ENCODE measurements at regions not wholly inside any gene's neighbourhood (a gene's known extent, or its start where the extent isn't known, plus 50 kb on each side); places are given as distances from the start of the nearest gene placed in this dataset.
"Not testable (repeated sequence)": the region's sequence is repeated elsewhere in the genome, so short reads cannot be mapped to it uniquely, and the experiment has no call there.

DNA sequence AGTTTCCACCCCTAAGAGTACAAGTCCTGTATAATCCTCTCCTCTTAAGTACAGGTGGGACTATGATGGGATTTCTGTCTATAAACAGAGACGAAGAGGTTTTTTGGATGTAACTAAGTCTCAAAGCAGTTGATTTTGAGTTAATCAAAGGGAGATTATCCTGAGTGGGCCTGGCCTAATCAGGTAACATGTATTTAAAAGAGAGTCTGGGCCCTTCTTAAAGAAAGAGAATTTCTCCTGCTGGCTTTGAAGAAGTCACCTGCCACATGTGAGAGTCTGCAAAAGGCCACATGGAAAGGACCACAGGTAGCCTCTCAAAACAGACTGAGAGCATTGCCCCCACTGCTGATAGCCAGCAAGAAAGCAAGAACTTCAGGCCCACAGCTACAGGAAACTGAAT lies 142.3 kb downstream of the IRX5 start:
- DNase-seq (ENCODE audit: low spot score): no peak

DNA sequence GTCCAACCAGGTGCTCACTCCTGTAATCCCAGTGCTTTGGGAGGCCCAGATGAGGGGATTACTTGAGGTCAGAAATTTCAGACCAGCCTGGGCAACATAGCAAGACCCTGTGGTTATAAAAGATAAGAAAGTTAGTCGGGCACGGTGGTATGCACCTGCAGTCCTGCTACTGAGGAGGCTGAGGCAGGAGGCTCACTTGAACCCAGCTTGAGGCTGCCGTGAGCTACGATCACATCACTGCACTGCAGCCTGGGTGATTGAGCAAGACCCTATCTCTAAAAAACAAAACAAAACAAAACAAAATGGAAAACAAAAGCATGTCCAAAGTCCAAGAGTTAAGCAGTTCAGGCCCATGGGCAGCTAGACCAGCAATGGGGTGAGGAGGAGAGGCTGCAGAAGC lies 143.2 kb downstream of the IRX5 start:
- no peak for DNase-seq (ENCODE audit: low spot score)

DNA sequence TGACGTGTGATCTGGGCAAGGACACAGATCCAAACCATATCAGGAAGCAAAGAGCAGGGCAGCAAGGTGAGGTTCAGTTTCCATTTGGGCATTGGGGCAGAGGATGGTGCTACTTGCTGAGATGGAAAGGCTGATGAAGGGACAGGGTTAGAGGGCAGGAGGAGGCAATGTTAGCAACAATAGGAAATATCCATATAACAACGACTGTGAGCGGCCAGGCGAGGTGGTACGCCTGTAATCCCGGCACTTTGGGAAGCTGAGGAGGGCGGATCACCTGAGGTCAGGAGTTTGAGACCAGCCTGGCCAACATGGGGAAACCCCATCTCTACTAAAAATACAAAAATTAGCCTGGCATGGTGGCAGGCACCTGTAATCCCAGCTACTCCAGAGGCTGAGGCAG lies 144.5 kb downstream of the IRX5 start:
- DNase-seq (ENCODE audit: low spot score): not testable (repeated sequence)

- DNase-seq (ENCODE audit: low spot score): no peak
These were observed 145.4 kb downstream of the IRX5 start for GRCh38 chr16:55076053-55076452.

GRCh38 chr16:55077266-55077665 lies 146.6 kb downstream of the IRX5 start:
- no peak for DNase-seq (ENCODE audit: low spot score)

GRCh38 chr16:55078153-55078552 lies 147.5 kb downstream of the IRX5 start:
- DNase-seq (ENCODE audit: low spot score): no peak

GRCh38 chr16:55078699-55079410 lies 148.2 kb downstream of the IRX5 start:
- no peak for DNase-seq (ENCODE audit: low spot score)

DNA sequence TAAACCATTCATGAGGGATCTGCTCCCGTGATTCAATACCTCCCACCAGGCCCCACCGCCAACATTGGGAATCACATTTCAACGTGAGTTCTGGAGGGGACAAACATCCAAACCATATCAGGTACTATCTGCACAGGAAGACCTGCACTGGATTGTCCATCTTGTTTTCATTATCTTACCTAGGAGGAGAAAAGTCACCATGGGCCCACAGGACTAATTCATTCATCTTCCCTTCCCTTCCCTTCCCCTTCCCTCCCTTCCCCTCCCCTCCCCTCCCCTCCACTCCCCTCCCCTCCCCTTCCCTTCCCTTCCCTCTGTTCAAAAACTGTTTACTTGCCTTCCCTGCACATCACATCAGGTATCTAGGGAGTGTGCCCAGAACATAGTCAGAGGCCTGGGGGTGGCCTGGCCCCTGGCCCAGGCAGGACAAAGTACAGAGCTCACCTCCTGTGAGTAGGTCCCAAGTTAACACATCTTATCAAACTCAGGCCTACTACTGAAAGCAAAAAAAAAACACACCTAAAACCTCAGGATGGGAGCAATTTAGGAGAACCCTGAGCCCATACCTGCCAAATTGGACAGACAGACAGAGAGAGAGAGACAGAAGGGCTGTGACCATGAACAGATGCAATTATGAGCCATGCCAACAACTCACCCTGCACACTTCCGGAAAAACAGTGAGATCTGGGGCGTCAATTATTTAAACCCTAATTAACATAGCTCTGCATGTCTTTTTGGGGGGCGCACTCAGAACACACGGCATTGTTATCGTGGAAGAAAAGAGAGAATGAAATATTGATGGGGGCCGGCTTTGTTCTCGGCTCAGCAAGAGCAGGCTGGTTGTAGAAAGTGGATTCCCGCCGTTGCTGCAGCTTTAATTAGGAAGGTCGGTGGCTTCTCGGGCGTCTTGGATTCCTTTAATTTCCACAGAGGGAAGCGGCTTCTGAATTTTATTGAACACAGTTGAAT lies 151.2 kb downstream of the IRX5 start:
- no peak for DNase-seq (ENCODE audit: low spot score)

- no peak for DNase-seq (ENCODE audit: low spot score)
These were observed 151.9 kb downstream of the IRX5 start for GRCh38 chr16:55082591-55082976.

DNA sequence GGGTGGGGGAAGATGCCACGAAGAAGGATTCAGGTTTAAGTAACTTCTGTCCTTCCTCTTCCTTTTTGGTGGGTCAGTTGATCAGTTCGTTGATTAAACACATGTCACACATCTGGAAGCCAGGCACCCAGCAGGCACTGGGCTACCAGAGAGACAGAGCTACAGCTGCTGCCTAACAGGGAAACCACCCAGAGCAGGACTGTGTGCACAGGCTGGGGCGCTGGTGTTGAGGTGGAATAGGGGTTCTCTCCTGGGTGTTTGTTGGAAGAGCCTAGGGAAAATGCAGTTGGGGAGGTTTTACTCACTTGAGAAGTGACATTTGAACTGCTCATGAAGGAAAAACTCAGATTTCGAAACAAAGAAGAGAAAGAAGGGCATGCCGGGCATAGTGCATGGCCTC lies 152.4 kb downstream of the IRX5 start:
- no peak for DNase-seq (ENCODE audit: low spot score)

DNA sequence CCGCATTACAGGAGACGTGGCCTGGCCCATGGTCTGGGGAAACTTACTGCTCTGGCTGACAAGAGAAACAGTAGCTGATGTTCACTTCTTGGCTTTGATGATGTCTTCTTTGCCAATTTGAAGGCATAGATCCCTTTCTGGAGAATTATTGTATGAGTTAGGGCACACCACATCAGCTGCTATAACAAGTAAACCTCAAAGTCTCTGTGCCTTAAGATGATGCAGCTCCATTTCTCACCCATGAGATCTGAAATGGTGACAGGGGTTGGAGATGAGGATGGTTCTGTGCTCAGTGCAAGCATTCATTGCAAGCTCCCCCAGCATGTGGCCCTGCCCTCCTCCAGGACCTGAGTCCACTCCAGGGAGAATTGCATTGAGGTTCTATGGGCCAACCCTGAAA lies 157.4 kb downstream of the IRX5 start:
- DNase-seq (ENCODE audit: low spot score): no peak

DNA sequence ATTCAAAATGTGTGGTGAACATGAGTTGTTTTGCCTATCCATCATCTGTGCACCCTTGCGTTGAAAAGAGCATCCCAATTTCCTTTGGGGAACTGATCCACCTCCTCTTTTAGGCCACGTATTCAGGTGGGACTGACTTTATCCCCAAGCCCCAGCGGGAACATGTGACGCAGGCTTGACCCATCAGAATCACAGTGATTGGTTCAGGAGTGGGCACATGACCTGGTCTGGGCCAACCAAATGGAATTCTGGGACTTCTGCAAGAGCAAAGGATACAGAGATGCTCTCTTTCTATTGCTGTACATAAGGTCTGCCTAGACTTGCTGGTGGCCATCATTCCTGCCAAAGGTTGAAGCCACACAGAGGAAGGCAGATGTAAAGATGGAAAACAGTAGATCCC lies 158.9 kb downstream of the IRX5 start:
- no peak for DNase-seq (ENCODE audit: low spot score)

DNA sequence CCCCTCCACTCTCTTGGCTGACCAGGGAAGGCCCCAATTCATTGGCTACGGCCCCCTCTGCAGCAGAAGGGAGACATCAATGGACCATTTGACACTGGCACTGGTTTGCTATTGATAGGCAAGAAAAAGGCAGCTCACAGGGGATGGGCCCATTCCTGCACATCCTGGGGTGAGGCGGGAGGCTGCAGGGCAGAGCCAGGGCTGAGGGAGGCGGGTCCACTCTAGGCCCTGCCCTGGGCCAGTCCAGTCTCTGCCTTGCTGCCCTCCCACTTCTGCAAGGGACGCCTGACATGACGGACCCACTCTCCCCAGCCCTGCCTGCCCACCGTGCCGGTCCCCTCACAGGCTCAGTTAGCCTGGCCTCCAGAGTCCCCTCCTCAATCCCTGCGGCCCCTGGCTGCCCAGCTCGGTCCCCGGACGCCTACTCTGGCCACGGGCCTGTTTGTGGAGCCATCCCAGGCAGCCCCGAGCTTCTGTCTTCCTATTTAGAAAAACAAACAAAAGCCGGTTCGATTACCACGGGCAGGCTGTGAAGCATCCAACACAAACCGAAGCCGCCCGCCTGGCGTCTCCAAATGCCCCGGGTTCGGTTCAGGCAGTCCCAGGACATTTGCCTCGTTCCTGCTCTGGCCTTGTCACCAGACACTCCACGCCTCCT lies 160.7 kb downstream of the IRX5 start:
- no peak for DNase-seq (ENCODE audit: low spot score)

- DNase-seq (ENCODE audit: low spot score): no peak
These were observed 161.2 kb downstream of the IRX5 start for GRCh38 chr16:55091871-55092230.

- no peak for DNase-seq (ENCODE audit: low spot score)
These were observed 169.4 kb downstream of the IRX5 start for GRCh38 chr16:55100100-55100499.

- no peak for DNase-seq (ENCODE audit: low spot score)
These were observed 170.4 kb downstream of the IRX5 start for GRCh38 chr16:55101026-55101425.

- DNase-seq (ENCODE audit: low spot score): no peak
These were observed 171.4 kb downstream of the IRX5 start for GRCh38 chr16:55102077-55102476.

DNA sequence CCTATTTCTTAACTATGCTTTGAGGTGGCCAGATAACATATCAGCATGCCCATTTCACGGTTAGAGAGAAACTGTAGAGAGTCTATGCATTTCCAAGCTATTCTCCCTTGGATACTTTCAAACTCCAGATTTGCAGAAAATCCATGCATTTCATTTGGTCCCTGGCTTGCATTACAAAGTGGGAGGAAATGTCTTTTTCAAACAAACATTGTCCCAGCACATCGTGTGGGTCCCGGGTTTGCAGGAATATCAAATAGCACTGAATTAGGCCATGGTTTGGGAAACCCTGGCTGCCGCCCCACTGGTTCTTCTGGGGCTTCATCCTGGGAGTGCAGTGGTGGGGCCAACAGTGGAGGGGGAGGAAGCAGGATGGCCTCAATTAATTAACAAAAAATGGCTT lies 171.9 kb downstream of the IRX5 start:
- DNase-seq (ENCODE audit: low spot score): no peak

GRCh38 chr16:55107851-55108250 lies 177.2 kb downstream of the IRX5 start:
- no peak for DNase-seq (ENCODE audit: low spot score)

DNA sequence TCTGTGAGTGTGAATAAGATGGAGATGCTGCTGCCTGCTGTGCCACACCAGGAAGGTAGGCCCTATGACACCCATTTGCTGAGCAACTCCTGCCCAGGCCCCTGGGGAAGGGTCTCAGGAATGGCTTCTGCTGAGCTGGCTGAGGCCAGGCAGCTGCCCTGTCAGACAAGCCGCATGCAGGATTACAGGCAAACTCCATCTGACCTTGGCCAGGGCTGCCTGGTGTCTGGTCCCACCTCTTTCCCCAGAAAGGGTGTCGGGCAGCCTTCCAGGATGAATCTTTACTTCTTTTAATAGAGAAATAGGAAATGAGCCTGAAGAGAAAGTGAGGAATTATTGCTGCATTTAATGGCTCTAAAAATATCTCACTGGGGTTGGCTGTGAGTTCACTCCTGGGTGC lies 182.5 kb downstream of the IRX5 start:
- DNase-seq (ENCODE audit: low spot score): no peak

DNA sequence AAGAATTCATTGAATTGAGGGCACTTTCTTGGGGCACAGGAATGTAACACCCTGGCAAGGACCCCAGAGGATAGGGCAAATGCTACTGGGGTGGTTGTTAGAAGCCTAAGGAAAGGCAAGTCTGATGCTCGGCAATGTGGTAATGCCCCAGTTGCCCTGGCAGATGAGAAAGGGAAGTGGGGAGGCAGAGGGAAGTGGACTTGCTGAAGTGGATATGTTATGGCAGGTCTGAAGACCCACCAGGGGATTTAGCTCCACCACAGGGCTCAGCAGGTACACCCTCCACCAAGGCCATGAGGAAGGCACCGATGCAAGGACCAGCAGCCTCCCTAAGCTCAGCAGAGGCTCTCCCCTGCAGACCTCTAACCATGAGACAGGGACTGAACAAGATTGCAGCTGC lies 184.8 kb downstream of the IRX5 start:
- DNase-seq (ENCODE audit: low spot score): no peak

GRCh38 chr16:55116165-55116920 lies 185.7 kb downstream of the IRX5 start:
- no peak for DNase-seq (ENCODE audit: low spot score)

Data from CD4-positive, alpha-beta T cell treated with Interleukin-15 for 4 hours (primary cell).